Erythroblast (primary cell): ENCODE measurements at regions not wholly inside any gene's neighbourhood (a gene's known extent, or its start where the extent isn't known, plus 50 kb on each side); places are given as distances from the start of the nearest gene placed in this dataset.

Experiments
- GATA1 ChIP-seq: IDR thresholded peaks from 2 replicates; pipeline ENCODE4 v1.6.1; 2011; ENCODE audit warnings: low read depth, mild to moderate bottlenecking, control low read depth, low read length, moderate library complexity
- POLR2A ChIP-seq: IDR thresholded peaks from 2 replicates; pipeline ENCODE4 v1.6.1; 2011; ENCODE audit warnings: mild to moderate bottlenecking, low read length

GRCh38 chr3:66667263-66667662 is 166.4 kb upstream of the LRIG1 start:
- TF ChIP-seq POLR2A (no peak), GATA1 (no peak)
